ENCODE measurements at regions not wholly inside any gene's neighbourhood (a gene's known extent, or its start where the extent isn't known, plus 50 kb on each side); places are given as distances from the start of the nearest gene placed in this dataset.

DNA sequence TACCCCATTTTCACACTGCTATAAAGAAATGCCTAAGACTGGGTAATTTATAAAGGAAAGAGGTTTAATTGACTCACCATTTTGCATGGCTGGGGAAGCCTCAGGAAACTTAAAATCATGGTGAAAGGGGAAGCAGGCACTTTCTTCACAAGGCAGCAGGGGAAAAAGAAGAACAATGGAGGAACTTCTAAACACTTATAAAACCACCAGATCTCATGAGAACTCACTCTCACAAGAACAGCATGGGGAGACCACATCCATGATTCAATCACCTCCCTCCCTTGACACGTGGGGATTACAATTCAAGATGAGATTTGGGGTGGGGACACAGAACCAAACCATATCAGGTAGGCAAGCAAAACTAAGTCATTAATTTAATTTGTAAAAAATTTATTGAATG, 343.2 kb downstream of the FRK start:
- no peak overlapping the region for H3K4me3 ChIP-seq (ENCODE audit: low read length)
- TF ChIP-seq ZNF274 (IDR thresholded peaks at IDR 0.05; ENCODE audit: low read depth, low read length), result no peak

- no peak for TF ChIP-seq ZNF274 (IDR thresholded peaks at IDR 0.05; ENCODE audit: low read depth, low read length)
- H3K4me3 ChIP-seq (ENCODE audit: low read length), result no peak overlapping the region
These were observed 343.6 kb downstream of the FRK start for GRCh38 chr6:115717062-115717461.

- no peak for TF ChIP-seq ZNF274 (IDR thresholded peaks at IDR 0.05; ENCODE audit: low read depth, low read length)
These were observed 348.3 kb downstream of the FRK start for GRCh38 chr6:115712291-115712961.

DNA sequence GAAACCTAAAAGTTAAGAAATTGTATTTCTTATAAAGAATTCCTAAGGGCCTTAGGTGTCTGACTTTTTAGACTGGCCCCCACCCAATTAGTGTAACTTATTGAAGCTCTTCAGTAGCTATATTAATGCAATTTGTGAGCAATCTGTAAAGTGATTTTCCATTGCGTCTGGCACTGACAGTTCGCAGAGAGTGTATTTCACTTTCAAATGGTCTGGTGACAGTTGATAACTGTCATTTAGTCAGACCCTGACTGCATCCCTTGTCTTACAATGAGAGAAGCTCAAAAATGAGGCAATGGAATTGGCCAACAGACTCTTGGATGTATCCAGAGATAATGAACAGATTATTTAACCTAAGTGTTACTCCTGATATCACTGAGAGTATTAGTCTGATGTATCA, 351.8 kb downstream of the FRK start:
- TF ChIP-seq ZNF274 (IDR thresholded peaks at IDR 0.05; ENCODE audit: low read depth, low read length), result no peak
- no peak overlapping the region for H3K4me3 ChIP-seq (ENCODE audit: low read length)

More at GRCh38 chr6:115712291-115712961, 348.3 kb downstream of the FRK start:
- no peak overlapping the region for H3K4me3 ChIP-seq (ENCODE audit: low read length)

GRCh38 chr6:115706981-115707380, 353.7 kb downstream of the FRK start:
- TF ChIP-seq ZNF274 (IDR thresholded peaks at IDR 0.05; ENCODE audit: low read depth, low read length), result no peak
- H3K4me3 ChIP-seq (ENCODE audit: low read length), result no peak overlapping the region

- no peak for TF ChIP-seq ZNF274 (IDR thresholded peaks at IDR 0.05; ENCODE audit: low read depth, low read length)
- no peak overlapping the region for H3K4me3 ChIP-seq (ENCODE audit: low read length)
These were observed 354.4 kb downstream of the FRK start for GRCh38 chr6:115706324-115706723.

DNA sequence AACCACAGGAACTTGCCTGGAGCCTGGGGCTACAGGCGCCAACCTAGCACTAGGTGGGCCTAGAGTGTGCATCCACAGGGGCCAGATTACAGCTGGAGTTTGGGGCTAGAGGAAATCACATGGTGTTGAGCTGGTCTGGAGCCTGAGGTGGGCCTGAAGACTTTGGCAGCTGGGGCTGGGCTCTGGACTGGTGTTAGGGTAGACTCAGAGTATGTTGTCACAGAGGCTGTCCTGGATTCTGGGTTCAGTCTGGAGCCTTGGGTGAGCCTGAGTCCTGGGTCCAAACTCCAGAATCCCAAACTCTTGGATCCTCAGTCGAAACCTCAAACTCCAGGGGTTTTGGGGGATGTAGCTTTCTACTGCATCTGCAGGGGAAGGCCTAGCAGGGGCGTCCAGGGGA, 356.7 kb downstream of the FRK start:
- no peak for TF ChIP-seq ZNF274 (IDR thresholded peaks at IDR 0.05; ENCODE audit: low read depth, low read length)
- H3K4me3 ChIP-seq (ENCODE audit: low read length), result no peak overlapping the region

GRCh38 chr6:115691433-115691832, 369.3 kb downstream of the FRK start:
- no peak for TF ChIP-seq ZNF274 (IDR thresholded peaks at IDR 0.05; ENCODE audit: low read depth, low read length)
- no peak overlapping the region for H3K4me3 ChIP-seq (ENCODE audit: low read length)

DNA sequence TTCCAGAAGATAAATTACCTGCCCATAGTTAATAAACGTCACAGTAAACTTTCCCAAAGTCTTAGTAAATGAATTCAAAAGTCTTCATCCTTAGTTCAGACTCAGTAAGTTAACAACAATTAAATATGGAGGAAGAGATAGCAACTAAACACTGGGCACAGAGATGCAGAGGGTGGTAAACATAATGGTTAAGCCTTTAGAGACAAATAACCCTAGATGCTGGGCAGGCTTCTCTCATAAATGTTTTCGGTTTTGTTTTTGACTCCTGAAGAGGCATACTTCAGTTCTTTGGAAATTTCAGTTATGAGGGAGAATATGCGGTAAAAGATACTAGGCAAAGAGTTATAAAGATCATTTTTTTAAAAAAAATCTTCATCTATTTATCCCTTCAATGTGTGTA, 369.8 kb downstream of the FRK start:
- TF ChIP-seq ZNF274 (IDR thresholded peaks at IDR 0.05; ENCODE audit: low read depth, low read length), result no peak
- H3K4me3 ChIP-seq (ENCODE audit: low read length), result no peak overlapping the region

DNA sequence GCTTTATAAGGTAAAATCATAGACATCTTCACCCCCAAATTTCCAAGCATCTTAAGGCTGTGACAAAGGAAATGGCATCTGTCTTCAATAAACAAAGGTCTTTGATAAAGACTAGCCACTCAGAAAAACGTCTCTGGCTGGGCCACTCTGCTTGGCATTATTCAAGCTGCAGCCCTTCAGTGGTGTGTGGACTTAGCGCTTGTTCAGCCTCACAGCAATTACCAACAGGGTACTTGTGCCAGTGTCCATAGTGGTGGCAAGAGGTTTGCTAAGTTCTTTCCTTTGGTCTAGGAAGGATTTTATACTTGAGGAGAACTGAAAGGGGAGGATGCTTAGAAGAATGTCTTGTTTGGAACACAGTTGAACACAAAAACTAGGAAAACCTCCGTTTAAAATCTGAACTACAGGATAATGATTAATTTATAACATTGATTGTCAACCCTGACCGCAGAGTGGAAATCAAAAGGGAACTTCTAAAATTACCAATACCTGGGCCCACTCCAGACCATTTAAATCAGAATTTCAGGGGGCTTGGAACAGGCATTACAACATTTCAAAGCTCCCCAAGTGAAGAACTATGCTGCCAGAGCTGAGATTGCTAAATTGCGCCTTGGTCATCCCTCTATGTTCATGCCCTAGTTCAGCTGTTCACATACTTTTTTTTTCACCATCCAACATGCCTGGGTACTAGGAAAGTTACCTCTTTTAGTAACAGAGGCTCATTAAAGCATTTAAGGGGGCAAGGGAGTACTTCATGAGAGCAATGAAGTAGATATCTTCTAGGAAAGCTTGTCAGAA, 378.5 kb downstream of the FRK start:
- TF ChIP-seq ZNF274 (IDR thresholded peaks at IDR 0.05; ENCODE audit: low read depth, low read length), result no peak
- H3K4me3 ChIP-seq (ENCODE audit: low read length), result no peak overlapping the region

DNA sequence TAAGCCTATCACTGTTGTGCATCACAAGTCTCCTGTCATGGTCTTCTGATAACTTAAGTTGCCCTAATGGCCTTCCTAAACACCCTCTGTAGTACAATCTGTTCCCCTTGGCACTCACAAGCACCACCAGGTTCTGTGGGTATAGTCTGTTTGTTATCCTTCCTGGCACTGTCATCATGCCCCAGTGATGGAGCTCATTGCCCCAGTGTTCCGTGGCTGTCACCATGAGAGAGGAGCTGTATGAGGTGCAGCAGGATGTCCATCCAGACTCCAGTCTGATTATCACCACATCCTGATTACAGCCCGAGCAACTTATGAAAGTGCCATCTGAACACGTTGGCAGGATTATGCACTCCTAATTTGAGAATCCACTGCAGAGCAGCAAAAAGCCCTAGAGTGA, 380.1 kb downstream of the FRK start:
- no peak overlapping the region for H3K4me3 ChIP-seq (ENCODE audit: low read length)
- TF ChIP-seq ZNF274 (IDR thresholded peaks at IDR 0.05; ENCODE audit: low read depth, low read length), result no peak

DNA sequence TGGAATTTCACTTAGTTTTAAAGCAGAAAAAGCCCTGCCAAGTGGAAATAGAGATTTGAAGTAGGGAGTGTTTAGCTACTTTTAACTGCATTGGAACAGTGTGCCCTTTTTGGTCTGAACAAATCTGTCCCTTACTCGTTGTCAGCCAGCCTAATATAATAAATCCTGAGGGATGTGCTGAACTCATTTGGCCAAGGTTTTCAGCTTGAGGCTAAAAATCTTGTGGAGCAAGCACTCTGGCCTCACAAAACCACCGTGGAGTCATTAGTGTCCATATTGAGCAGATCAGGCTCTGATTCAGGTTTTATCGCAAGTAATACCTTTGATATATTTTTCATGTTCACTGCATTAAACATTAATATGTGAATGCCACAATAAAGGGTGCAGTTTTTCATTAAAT, 383.5 kb downstream of the FRK start:
- H3K4me3 ChIP-seq (ENCODE audit: low read length), result no peak overlapping the region
- no peak for TF ChIP-seq ZNF274 (IDR thresholded peaks at IDR 0.05; ENCODE audit: low read depth, low read length)

DNA sequence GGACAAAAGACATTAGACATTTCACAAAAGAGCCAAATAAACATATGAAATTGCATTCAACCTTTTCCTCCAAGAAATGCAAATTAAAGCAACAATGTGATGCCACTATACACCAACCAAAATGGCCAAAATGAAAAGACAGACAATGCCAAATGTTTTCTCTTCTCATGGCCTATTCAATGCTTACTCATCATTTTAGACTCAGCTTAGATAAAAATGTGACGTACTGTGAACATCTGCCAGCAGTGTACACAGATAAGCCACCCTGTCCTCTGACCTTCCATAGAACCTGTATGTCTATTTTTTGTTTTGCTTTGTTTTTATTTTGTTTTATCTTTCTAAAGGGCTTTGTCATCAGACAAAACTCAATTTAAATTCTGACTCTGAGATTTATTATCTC, 385.2 kb downstream of the FRK start:
- no peak overlapping the region for H3K4me3 ChIP-seq (ENCODE audit: low read length)
- no peak for TF ChIP-seq ZNF274 (IDR thresholded peaks at IDR 0.05; ENCODE audit: low read depth, low read length)

DNA sequence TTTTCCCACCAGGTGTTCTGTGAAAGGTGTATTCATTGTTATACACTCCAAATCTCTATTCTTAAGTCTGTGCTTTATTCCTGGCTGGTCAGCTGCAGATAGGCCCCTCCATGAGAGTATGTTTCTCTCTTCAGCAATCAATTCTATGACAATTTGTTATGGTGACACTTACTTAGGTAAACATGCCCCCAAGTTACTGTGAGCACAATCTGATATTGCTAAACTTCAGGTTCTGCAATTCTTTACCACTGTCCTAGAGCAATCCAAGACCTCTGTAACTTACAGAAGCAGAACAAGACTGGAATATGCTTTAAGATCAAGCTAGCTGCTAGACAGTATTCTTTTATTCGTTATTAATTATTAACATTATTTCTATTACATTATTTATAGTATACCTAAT, 391.9 kb downstream of the FRK start:
- no peak for TF ChIP-seq ZNF274 (IDR thresholded peaks at IDR 0.05; ENCODE audit: low read depth, low read length)
- H3K4me3 ChIP-seq (ENCODE audit: low read length), result no peak overlapping the region

- no peak overlapping the region for H3K4me3 ChIP-seq (ENCODE audit: low read length)
- TF ChIP-seq ZNF274 (IDR thresholded peaks at IDR 0.05; ENCODE audit: low read depth, low read length), result no peak
These were observed 392.5 kb downstream of the FRK start for GRCh38 chr6:115668211-115668610.
